ENCODE measurements at regions not wholly inside any gene's neighbourhood (a gene's known extent, or its start where the extent isn't known, plus 50 kb on each side); places are given as distances from the start of the nearest gene placed in this dataset.
"Not testable (repeated sequence)": the region's sequence is repeated elsewhere in the genome, so short reads cannot be mapped to it uniquely, and the experiment has no call there.

DNA sequence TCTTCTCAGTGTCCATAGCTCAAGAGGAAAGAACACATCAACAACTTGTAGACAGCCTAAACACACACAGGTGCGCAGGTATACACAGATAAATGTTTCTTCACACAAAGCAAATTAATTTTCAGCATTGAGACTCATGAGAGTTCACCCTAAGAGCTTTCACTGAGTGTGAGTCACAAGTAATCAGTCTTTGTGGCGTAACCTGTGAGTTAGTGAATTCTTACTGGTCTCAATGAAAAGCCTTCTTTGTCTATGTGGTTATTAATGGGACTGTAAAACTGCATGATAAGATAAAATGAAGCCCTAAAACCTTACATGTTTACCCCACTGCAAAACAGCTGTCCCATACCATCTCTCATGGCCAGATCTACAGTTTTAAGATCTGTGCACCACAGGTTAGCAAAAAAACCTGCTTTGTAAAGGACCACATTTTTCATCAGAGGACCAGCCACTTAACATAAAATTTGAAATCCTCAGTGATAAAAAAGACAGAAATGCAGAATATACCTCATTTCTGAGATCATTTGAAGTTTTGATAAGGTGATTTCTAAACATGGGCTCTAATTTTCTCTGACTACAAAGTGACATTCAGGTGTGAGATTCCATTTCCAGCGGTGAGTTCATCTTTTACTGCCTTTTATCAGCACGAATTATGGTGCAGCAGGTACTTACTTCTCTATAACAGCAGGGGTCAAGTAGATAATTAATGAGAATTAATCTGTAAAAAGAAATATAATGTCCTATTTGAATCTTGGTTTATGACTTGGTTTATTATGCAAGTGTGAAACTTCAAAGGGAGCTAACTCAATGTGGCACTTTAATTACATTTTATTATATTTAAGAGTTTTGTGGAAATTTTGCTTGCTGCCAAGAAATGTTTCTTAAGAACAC is 335.7 kb upstream of the PIK3R1 start:
- TF ChIP-seq, protein P1, sequence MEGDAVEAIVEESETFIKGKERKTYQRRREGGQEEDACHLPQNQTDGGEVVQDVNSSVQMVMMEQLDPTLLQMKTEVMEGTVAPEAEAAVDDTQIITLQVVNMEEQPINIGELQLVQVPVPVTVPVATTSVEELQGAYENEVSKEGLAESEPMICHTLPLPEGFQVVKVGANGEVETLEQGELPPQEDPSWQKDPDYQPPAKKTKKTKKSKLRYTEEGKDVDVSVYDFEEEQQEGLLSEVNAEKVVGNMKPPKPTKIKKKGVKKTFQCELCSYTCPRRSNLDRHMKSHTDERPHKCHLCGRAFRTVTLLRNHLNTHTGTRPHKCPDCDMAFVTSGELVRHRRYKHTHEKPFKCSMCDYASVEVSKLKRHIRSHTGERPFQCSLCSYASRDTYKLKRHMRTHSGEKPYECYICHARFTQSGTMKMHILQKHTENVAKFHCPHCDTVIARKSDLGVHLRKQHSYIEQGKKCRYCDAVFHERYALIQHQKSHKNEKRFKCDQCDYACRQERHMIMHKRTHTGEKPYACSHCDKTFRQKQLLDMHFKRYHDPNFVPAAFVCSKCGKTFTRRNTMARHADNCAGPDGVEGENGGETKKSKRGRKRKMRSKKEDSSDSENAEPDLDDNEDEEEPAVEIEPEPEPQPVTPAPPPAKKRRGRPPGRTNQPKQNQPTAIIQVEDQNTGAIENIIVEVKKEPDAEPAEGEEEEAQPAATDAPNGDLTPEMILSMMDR (IDR thresholded peaks at IDR 0.05; ENCODE audit: low read depth, low read length) = no peak

DNA sequence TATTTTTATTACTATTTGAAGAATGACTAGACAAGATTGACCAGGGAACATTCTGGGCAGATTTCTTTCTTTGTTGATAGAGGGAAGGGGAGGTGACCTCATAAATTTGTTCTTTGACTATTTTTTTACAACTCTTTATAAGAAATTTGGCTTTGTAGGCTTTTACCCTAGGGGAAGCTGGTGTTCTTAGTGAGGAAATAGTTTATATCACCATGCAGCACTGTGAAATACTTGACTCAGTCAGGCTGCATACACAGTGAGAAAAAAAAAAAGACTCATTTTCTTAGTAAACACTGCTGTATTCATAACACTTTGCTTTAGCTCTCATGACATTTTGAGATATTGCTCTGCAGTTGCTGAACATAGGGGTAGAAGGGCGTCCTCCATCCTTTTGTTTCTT is 336.6 kb upstream of the PIK3R1 start:
- TF ChIP-seq, protein P1 (IDR thresholded peaks at IDR 0.05; ENCODE audit: low read depth, low read length) = no peak
- DNase-seq (ENCODE audit: extremely low read depth, low read depth) = no peak

More for the DNA sequence above, 335.7 kb upstream of the PIK3R1 start:
- DNase-seq (ENCODE audit: extremely low read depth, low read depth) = no peak

DNA sequence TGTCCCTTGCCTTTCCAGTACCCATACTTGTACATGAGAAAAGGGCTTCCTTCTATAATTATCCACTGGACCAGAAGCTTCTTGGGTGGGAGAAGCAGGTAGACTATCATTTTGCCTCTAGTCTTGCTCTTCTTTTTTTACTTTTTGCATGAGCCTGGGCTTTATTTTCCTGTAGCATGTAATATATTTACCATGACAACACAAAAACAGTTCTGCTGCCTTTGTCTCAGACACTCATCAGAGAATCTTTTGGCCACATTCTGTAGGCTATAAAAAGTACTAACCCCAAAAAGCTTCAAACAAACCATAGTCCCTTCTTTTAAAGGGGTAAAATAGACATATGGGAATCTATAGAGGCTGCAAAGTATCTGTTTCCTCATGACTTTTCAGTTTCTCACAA is 339.2 kb upstream of the PIK3R1 start:
- no peak for DNase-seq (ENCODE audit: extremely low read depth, low read depth)
- TF ChIP-seq, protein P1 (IDR thresholded peaks at IDR 0.05; ENCODE audit: low read depth, low read length) = no peak

DNA sequence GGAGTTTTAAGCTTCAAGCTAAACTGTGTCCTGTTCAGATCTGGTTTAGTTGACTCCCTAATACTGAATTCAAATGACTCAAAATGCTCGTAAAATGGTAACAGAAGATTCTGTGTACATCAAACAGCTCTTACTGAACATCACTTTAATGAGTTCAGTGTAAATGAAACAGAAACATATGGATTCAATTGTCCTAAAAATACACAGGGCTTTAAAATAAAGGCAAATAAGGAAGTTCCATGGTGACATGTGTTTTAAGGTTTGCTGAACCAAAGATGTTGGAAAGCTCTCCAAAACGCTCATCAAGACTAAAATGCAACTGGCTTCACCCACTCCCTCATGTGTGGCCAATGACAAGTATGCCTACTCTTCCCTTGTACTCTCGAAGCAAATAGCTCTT is 340.0 kb upstream of the PIK3R1 start:
- DNase-seq (ENCODE audit: extremely low read depth, low read depth) = no peak
- TF ChIP-seq, protein P1 (IDR thresholded peaks at IDR 0.05; ENCODE audit: low read depth, low read length) = no peak

DNA sequence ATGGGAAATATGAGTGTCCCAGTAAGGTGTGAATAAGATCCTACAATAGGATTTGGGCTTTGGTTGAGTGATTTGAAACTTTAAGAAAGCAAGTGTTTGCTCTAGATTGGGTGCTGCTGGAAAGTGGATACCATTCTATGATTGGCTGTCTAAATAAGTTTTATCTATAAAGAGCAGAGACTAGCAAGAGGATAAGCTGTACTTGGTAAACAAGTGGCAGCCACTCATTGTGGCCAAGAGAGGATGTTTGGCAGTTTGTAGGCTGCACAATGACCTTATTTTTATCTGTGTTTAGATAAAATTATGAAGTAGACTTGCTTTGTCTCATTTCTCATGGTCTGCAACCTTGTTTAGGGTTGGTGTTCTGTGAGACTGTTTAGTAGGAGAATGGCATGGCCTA is 341.6 kb upstream of the PIK3R1 start:
- no peak for DNase-seq (ENCODE audit: extremely low read depth, low read depth)
- TF ChIP-seq, protein P1 (IDR thresholded peaks at IDR 0.05; ENCODE audit: low read depth, low read length) = no peak

DNA sequence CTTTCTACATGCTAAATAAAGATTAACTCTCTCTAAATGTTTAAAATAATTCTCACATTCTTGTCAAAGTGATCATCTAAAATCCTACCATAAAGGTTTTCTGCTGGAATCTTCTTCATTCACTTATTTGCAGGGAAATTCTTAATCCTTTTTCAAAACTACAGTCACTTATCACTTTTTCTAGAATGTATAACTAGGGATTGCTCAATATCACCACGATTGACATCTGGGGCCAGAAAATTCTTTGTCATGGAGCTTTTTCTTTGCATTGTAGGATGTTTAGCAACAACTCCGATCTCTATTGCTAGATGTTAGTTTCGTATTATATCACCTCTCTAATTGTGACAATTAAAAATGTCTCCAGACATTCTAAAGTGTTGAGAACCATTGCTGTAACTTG is 344.9 kb upstream of the PIK3R1 start:
- no peak for DNase-seq (ENCODE audit: extremely low read depth, low read depth)
- TF ChIP-seq, protein P1 (IDR thresholded peaks at IDR 0.05; ENCODE audit: low read depth, low read length) = no peak

DNA sequence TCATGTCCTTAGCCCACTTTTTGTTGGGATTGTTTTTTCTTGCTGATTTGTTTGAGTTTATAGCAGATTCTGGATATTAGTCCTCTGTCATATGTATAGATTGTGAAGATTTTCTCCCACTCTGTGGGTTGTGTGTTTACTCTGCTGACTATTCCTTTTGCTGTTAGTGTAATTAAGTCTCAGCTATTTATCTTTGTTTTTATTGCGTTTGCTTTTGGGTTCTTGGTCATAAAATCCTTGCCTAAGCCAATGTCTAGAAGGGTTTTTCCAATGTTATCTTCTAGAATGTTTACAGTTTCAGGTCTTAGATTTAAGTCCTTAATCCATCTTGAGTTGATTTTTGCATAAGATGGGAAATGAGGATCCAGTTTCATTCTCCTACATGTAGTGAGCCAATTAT is 351.2 kb upstream of the PIK3R1 start:
- not testable (repeated sequence) for DNase-seq (ENCODE audit: extremely low read depth, low read depth)

Data from AG09319 (cell line).